Skeletal muscle satellite cell (primary cell): ENCODE measurements at regions not wholly inside any gene's neighbourhood (a gene's known extent, or its start where the extent isn't known, plus 50 kb on each side); places are given as distances from the start of the nearest gene placed in this dataset.
A peak's percentile ranks its signal among the peaks of the same experiment; 100 is the strongest.
"Not testable (repeated sequence)": the region's sequence is repeated elsewhere in the genome, so short reads cannot be mapped to it uniquely, and the experiment has no call there.

Experiments used
- H3K27me3 ChIP-seq: 2 replicates; pipeline ENCODE4 v1.7.0; 2013; ENCODE audit warnings: low read length; ENCODE audit not compliant: control insufficient read depth, insufficient read depth
- H3K36me3 ChIP-seq: 2 replicates; pipeline ENCODE4 v1.7.0; 2013; ENCODE audit warnings: mild to moderate bottlenecking, control low read depth, low read length; ENCODE audit not compliant: insufficient read depth
- H3K4me1 ChIP-seq: 2 replicates; pipeline ENCODE4 v1.7.0; 2013; ENCODE audit warnings: low read length; ENCODE audit not compliant: control insufficient read depth, insufficient read depth
- H3K4me2 ChIP-seq: 2 replicates; pipeline ENCODE4 v1.7.0; 2013; ENCODE audit warnings: mild to moderate bottlenecking, low read length
- H3K4me3 ChIP-seq: 2 replicates; pipeline ENCODE4 v1.7.0; 2013; ENCODE audit warnings: low read length
- H3K9ac ChIP-seq: 2 replicates; pipeline ENCODE4 v1.7.0; 2013; ENCODE audit warnings: mild to moderate bottlenecking, low read depth, low read length, moderate library complexity
- H3K9me3 ChIP-seq: replicated peaks from 2 replicates; pipeline ENCODE4 v1.7.0; 2013; ENCODE audit warnings: mild to moderate bottlenecking, control low read depth, low read length

DNA sequence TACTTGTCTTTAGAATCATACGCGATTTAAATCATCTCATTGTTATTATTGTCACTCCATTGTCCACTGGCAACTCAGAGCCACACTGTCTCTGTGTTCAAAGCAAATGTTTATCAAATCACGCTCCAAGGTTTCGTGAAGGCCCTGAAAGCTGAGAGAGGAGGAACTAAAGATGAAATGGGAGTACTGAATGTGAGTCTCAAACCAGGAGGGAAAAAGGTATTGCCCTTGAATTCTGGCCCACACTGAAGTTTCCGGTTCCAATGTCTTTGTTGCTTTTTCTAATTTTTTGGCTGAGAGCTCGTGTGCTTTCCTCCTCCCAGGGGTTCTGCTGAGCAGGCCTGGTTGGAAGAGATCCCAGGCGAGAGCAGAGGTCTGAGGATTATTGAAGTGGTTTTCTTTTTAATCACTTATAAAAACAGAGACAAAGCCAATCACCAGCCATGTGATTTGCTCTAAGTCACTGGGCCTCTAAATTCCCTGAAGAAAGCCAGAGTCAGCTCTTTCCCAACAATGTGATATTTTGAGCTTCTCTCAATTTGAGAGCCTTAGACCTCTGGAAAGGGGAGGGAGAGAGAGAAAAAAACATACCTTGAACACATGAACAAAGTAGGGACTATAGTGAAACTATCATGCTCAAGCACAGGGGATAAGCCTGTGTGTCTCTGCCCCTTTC lies 420.8 kb upstream of the GRAMD2B start:
- peak overlapping the region; percentile 13 for H3K4me3 ChIP-seq
- H3K36me3 ChIP-seq, result no peaks in the 10 kb centered on the region
- peak overlapping the region; percentile 63 for H3K9ac ChIP-seq
- peaks cover 28% of the 10 kb centered on the region for H3K4me1 ChIP-seq
- peak overlapping the region; percentile 71 for H3K4me2 ChIP-seq
- no peaks in the 10 kb centered on the region for H3K9me3 ChIP-seq
- H3K27me3 ChIP-seq, result no peaks in the 10 kb centered on the region

DNA sequence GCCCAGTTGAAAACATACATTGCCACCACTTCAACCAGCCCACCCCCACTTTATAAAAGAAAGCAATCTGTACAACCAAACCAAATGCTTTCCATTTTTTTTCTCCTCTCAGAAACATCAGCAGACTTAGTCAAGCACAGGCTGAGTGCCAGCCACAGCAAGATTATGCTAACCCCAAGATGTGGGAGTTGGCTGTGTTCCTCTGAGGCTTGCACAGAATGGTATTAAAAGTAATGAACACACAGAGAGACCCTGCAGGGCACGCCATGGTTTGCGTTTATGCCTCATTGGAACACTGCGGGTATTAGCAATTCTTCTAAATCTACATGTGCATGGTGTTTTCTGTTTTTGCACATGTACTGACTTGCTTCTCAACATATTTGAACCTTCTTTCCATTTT lies 419.9 kb upstream of the GRAMD2B start:
- Histone ChIP-seq H3K4me3 (no peak overlapping the region), H3K9me3 (no peaks in the 10 kb centered on the region), H3K9ac (no peak overlapping the region), H3K4me1 (peaks cover 35% of the 10 kb centered on the region), H3K4me2 (peak overlapping the region; percentile 71), H3K27me3 (no peaks in the 10 kb centered on the region), H3K36me3 (no peaks in the 10 kb centered on the region)

- no peaks in the 10 kb centered on the region for H3K27me3 ChIP-seq
- H3K4me3 ChIP-seq, result no peak overlapping the region
- H3K36me3 ChIP-seq, result no peaks in the 10 kb centered on the region
- no peak overlapping the region for H3K4me2 ChIP-seq
- H3K9ac ChIP-seq, result no peak overlapping the region
- peaks cover 35% of the 10 kb centered on the region for H3K4me1 ChIP-seq
- no peaks in the 10 kb centered on the region for H3K9me3 ChIP-seq
Measured at GRCh38 chr5:126004636-126005035, 418.6 kb upstream of the GRAMD2B start.

DNA sequence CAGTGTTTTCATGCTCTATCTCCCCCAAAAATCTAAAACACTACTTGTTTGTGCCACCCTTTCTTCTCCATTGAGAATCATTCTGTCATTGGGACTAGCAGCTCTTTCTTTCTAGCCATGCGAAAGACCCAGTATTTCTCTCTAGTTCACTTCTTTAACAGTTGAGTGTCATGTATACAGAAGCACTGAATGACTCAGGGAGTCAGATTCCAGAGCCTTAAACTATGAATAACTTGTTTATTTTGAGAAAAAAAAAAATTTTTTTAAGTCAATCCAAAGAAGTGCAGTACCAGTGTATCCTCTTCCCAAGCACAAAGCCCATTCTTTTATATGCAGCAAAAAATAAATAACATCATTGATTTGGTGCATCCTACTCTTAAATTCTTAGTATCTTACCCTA lies 415.4 kb upstream of the GRAMD2B start:
- H3K36me3 ChIP-seq, result no peaks in the 10 kb centered on the region
- peak overlapping the region; percentile 22 for H3K4me2 ChIP-seq
- H3K4me1 ChIP-seq, result peaks cover 20% of the 10 kb centered on the region
- H3K27me3 ChIP-seq, result no peaks in the 10 kb centered on the region
- H3K9me3 ChIP-seq, result no peaks in the 10 kb centered on the region
- H3K9ac ChIP-seq, result no peak overlapping the region
- H3K4me3 ChIP-seq, result no peak overlapping the region

- no peak overlapping the region for H3K9ac ChIP-seq
Measured at GRCh38 chr5:126009566-126009965, 413.6 kb upstream of the GRAMD2B start.

GRCh38 chr5:126011526-126011925 lies 411.7 kb upstream of the GRAMD2B start:
- not testable (repeated sequence) for H3K27me3 ChIP-seq, H3K9ac ChIP-seq, H3K4me3 ChIP-seq, H3K36me3 ChIP-seq, H3K4me2 ChIP-seq, H3K9me3 ChIP-seq
- H3K4me1 ChIP-seq, result peaks cover 19% of the 10 kb centered on the region

More at GRCh38 chr5:126009566-126009965, 413.6 kb upstream of the GRAMD2B start:
- Histone ChIP-seq H3K4me3 (no peak overlapping the region), H3K27me3 (no peaks in the 10 kb centered on the region), H3K36me3 (no peaks in the 10 kb centered on the region), H3K4me1 (peaks cover 9% of the 10 kb centered on the region), H3K9me3 (no peaks in the 10 kb centered on the region), H3K4me2 (no peak overlapping the region)

GRCh38 chr5:126014676-126015075 lies 408.5 kb upstream of the GRAMD2B start:
- H3K36me3 ChIP-seq, result no peaks in the 10 kb centered on the region
- peaks cover 12% of the 10 kb centered on the region for H3K4me1 ChIP-seq
- H3K4me2 ChIP-seq, result no peak overlapping the region
- no peak overlapping the region for H3K4me3 ChIP-seq
- H3K9ac ChIP-seq, result no peak overlapping the region
- H3K27me3 ChIP-seq, result no peaks in the 10 kb centered on the region
- no peaks in the 10 kb centered on the region for H3K9me3 ChIP-seq

GRCh38 chr5:126015235-126016181 lies 407.7 kb upstream of the GRAMD2B start:
- peak overlapping the region; percentile 27 for H3K4me2 ChIP-seq
- H3K9ac ChIP-seq, result no peak overlapping the region
- H3K9me3 ChIP-seq, result no peaks in the 10 kb centered on the region
- peaks cover 12% of the 10 kb centered on the region for H3K4me1 ChIP-seq
- H3K4me3 ChIP-seq, result no peak overlapping the region
- H3K27me3 ChIP-seq, result no peaks in the 10 kb centered on the region
- H3K36me3 ChIP-seq, result no peaks in the 10 kb centered on the region

DNA sequence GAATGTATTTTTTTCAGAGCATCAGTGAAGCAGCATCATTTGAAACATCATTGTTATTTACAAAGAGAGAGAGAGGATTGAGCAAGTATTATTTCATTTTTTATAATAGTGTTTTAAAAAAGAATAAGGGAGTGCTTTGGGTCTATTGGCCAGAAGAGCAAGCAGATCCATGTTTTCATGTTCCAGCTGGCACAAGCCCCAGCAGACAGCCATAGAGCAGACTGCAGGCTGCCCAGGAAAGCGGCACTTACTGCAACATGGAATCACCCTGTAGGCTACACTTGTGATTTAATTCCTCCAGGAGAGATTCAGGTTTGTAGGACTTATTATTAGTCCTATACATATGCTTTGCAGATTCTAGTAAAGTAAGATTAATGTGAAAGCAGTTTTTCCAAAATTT lies 407.0 kb upstream of the GRAMD2B start:
- peaks cover 12% of the 10 kb centered on the region for H3K4me1 ChIP-seq
- no peak overlapping the region for H3K9ac ChIP-seq
- H3K4me2 ChIP-seq, result no peak overlapping the region
- H3K4me3 ChIP-seq, result no peak overlapping the region
- no peaks in the 10 kb centered on the region for H3K9me3 ChIP-seq
- H3K27me3 ChIP-seq, result no peaks in the 10 kb centered on the region
- no peaks in the 10 kb centered on the region for H3K36me3 ChIP-seq

DNA sequence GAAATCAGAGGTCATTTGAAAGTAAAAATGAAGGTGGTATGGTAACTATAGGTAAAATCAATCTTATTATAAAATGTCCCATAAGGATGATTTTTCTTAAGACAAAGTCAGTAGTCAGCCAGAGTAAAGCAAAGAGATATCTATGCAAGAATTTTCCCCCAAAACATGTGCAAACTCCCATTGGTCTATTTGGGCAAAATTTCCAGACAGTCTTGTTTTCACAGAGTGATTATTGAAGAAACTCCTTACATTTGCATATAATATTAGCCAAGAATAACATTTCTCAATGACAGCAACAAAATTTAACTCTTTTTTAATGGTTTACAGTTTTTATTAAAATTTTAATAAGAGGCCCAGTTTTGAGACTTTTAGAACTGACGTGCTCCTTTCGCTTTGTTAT lies 406.1 kb upstream of the GRAMD2B start:
- Histone ChIP-seq H3K9ac (no peak overlapping the region), H3K4me2 (no peak overlapping the region), H3K9me3 (no peaks in the 10 kb centered on the region), H3K27me3 (no peaks in the 10 kb centered on the region), H3K4me3 (no peak overlapping the region), H3K36me3 (no peaks in the 10 kb centered on the region), H3K4me1 (peaks cover 12% of the 10 kb centered on the region)

- H3K4me3 ChIP-seq, result no peak overlapping the region
- H3K9me3 ChIP-seq, result no peaks in the 10 kb centered on the region
- H3K9ac ChIP-seq, result no peak overlapping the region
- H3K4me2 ChIP-seq, result no peak overlapping the region
- no peaks in the 10 kb centered on the region for H3K27me3 ChIP-seq
- no peaks in the 10 kb centered on the region for H3K36me3 ChIP-seq
- peaks cover 14% of the 10 kb centered on the region for H3K4me1 ChIP-seq
Measured at GRCh38 chr5:126020770-126021169, 402.4 kb upstream of the GRAMD2B start.
